ENCODE measurements at regions not wholly inside any gene's neighbourhood (a gene's known extent, or its start where the extent isn't known, plus 50 kb on each side); places are given as distances from the start of the nearest gene placed in this dataset.

DNA sequence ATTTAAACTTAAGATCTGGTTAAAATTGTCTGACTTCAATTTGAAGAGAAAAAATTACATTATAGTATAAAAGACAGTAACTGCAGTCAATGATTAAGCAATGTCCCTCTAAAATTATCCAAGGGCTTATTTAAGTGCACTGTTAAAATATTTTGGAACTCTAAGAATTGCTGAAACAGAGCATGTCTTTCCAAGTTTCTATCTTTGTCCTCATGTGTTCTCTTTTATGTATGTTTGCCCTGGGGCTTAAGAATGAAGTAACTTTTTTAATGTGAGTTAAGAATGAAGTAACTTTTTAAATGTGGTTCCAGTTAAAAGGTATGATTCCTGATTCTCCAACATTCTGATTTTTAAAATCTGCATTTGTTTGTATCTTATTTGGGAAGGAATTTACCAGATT lies 69.0 kb upstream of the MARK1 start (continued):
- TF ChIP-seq NANOG (IDR thresholded peaks at IDR 0.05; ENCODE audit: borderline replicate concordance), result no peak
- TF ChIP-seq, protein P1, sequence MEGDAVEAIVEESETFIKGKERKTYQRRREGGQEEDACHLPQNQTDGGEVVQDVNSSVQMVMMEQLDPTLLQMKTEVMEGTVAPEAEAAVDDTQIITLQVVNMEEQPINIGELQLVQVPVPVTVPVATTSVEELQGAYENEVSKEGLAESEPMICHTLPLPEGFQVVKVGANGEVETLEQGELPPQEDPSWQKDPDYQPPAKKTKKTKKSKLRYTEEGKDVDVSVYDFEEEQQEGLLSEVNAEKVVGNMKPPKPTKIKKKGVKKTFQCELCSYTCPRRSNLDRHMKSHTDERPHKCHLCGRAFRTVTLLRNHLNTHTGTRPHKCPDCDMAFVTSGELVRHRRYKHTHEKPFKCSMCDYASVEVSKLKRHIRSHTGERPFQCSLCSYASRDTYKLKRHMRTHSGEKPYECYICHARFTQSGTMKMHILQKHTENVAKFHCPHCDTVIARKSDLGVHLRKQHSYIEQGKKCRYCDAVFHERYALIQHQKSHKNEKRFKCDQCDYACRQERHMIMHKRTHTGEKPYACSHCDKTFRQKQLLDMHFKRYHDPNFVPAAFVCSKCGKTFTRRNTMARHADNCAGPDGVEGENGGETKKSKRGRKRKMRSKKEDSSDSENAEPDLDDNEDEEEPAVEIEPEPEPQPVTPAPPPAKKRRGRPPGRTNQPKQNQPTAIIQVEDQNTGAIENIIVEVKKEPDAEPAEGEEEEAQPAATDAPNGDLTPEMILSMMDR (conservative IDR thresholded peaks at IDR 0.05; ENCODE audit: low read depth in 2 of 2), result no peak
- TF ChIP-seq, protein P2, sequence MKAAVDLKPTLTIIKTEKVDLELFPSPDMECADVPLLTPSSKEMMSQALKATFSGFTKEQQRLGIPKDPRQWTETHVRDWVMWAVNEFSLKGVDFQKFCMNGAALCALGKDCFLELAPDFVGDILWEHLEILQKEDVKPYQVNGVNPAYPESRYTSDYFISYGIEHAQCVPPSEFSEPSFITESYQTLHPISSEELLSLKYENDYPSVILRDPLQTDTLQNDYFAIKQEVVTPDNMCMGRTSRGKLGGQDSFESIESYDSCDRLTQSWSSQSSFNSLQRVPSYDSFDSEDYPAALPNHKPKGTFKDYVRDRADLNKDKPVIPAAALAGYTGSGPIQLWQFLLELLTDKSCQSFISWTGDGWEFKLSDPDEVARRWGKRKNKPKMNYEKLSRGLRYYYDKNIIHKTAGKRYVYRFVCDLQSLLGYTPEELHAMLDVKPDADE (IDR thresholded peaks at IDR 0.05), result no peak
- TF ChIP-seq EZH2phosphoT487 (IDR thresholded peaks at IDR 0.05; ENCODE audit: unreplicated experiment), result no peak
- no peak for TF ChIP-seq REST (IDR thresholded peaks at IDR 0.05; ENCODE audit: unreplicated experiment)
- no peak for TF ChIP-seq JUNB (IDR thresholded peaks at IDR 0.05; ENCODE audit: unreplicated experiment)

DNA sequence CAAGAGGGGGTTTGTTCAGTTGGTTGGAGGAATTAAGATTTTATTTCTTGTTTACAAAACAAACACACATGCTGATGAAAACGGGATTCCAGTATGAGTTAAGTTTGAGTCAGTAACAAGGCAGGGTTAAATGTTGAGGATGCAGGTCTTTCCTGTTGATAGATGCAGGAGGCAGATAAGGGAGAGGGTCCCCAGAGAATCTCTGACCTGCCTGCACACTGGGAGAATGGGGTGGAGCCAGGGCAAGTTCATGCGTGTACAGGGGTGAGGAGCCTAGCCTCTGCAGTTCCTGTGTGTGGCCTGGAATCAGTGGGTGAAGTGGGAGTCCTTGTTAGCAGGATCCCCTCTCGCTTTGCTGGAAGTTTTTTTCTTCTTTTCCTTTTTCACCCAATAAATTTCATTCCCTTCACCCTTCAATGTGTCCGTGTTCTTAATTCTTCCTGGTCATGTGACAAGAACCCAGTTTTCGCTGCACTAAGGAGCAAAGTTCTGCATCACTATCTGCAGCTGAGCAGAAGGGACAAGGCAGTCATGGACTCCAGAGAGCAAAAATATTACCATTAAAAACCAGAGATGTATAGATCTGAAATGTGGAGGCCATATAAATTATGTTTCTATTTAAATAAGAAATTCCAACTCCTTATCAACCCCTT lies 69.9 kb upstream of the MARK1 start:
- Histone ChIP-seq H3F3A (replicated peaks; ENCODE audit: low read depth) (no peaks in the 10 kb centered on the region), H3K4me3 (no peak overlapping the region), H3K4me2 (no peak overlapping the region), H3K36me3 (ENCODE audit: insufficient read depth) (no peaks in the 10 kb centered on the region), H3K79me2 (replicated peaks; ENCODE audit: insufficient read depth) (no peaks in the 10 kb centered on the region), H3K27ac (ENCODE audit: low read depth) (no peak overlapping the region), H3K27me3 (ENCODE audit: insufficient read depth) (no peaks in the 10 kb centered on the region), H2AFZ (peak overlapping the region; percentile 78; the same call in 1 of the 2 replicates), H3K9me2 (ENCODE audit: insufficient read depth) (peaks cover 14% of the 10 kb centered on the region), H3K4me1 (ENCODE audit: insufficient read depth) (no peaks in the 10 kb centered on the region), H4K20me1 (replicated peaks; ENCODE audit: insufficient read depth) (no peaks in the 10 kb centered on the region)
- no peaks in the 10 kb centered on the region; the same call in 1 of the 3 replicates for H3K9me3 Mint-ChIP-seq
- TF ChIP-seq POLR2AphosphoS5 (IDR thresholded peaks at IDR 0.05; ENCODE audit: low read depth) (no peak), ZNF114 (CRISPR knock-in tag; IDR thresholded peaks at IDR 0.05) (no peak), EZH2 (IDR thresholded peaks at IDR 0.05; ENCODE audit: low read depth, unreplicated experiment) (no peak), CREB1 (CRISPR knock-in tag; IDR thresholded peaks at IDR 0.05; ENCODE audit: low read depth) (no peak), EZH2phosphoT487 (IDR thresholded peaks at IDR 0.05; ENCODE audit: unreplicated experiment) (no peak), JUNB (IDR thresholded peaks at IDR 0.05; ENCODE audit: unreplicated experiment) (no peak)
- TF ChIP-seq, protein P2 (IDR thresholded peaks at IDR 0.05), result no peak
- DNase-seq (ENCODE audit: low spot score) (no peak), ATAC-seq (no peak)
- H3K4me1 Mint-ChIP-seq, result peaks cover 8% of the 10 kb centered on the region
- no peak overlapping the region for H3K27ac Mint-ChIP-seq
- no peak overlapping the region for H3K4me3 Mint-ChIP-seq
- H3K36me3 Mint-ChIP-seq (ENCODE audit: low read depth), result no peaks in the 10 kb centered on the region
- peaks cover 2% of the 10 kb centered on the region for H3K27me3 Mint-ChIP-seq (ENCODE audit: insufficient read depth, low read depth, poor library complexity)

Data from GM23338 (cell line).